HG02588 (cell line): ENCODE measurements at regions not wholly inside any gene's neighbourhood (a gene's known extent, or its start where the extent isn't known, plus 50 kb on each side); places are given as distances from the start of the nearest gene placed in this dataset.

Experiments used
- ATAC-seq: cut with Tn5 transposase; IDR thresholded peaks from one replicate; pipeline ENCODE4 v1.9.1; 2021; ENCODE audit warnings: mild to moderate bottlenecking, moderate library complexity; ENCODE audit not compliant: unreplicated experiment

- no peak for ATAC-seq
Observed at GRCh38 chr2:146158072-146158674, 1638.3 kb upstream of the ZEB2 start.

- no peak for ATAC-seq
Observed at GRCh38 chr2:146147448-146148012, 1627.6 kb upstream of the ZEB2 start.

- no peak for ATAC-seq
Observed at GRCh38 chr2:146143971-146144370, 1624.1 kb upstream of the ZEB2 start.

- ATAC-seq: no peak
Observed at GRCh38 chr2:146138820-146139219, 1618.9 kb upstream of the ZEB2 start.

- no peak for ATAC-seq
Observed at GRCh38 chr2:146135245-146135644, 1615.3 kb upstream of the ZEB2 start.

GRCh38 chr2:146131785-146132184 lies 1611.9 kb upstream of the ZEB2 start:
- no peak for ATAC-seq

- ATAC-seq: no peak
Observed at GRCh38 chr2:146131048-146131447, 1611.1 kb upstream of the ZEB2 start.

- no peak for ATAC-seq
Observed at GRCh38 chr2:146130290-146130689, 1610.4 kb upstream of the ZEB2 start.

GRCh38 chr2:146129231-146129630 lies 1609.3 kb upstream of the ZEB2 start:
- no peak for ATAC-seq

- ATAC-seq: no peak
Observed at GRCh38 chr2:146128216-146128615, 1608.3 kb upstream of the ZEB2 start.

GRCh38 chr2:146125551-146125950 lies 1605.6 kb upstream of the ZEB2 start:
- ATAC-seq: no peak

GRCh38 chr2:146124741-146125140 lies 1604.8 kb upstream of the ZEB2 start:
- ATAC-seq: no peak

- no peak for ATAC-seq
Observed at GRCh38 chr2:146123714-146124113, 1603.8 kb upstream of the ZEB2 start.

- ATAC-seq: no peak
Observed at GRCh38 chr2:146123256-146123655, 1603.3 kb upstream of the ZEB2 start.

GRCh38 chr2:146119586-146119985 lies 1599.7 kb upstream of the ZEB2 start:
- ATAC-seq: no peak

- no peak for ATAC-seq
Observed at GRCh38 chr2:146108993-146109392, 1589.1 kb upstream of the ZEB2 start.

GRCh38 chr2:146094185-146094584 lies 1574.3 kb upstream of the ZEB2 start:
- no peak for ATAC-seq

- ATAC-seq: no peak
Observed at GRCh38 chr2:146081459-146081858, 1561.5 kb upstream of the ZEB2 start.

GRCh38 chr2:146080925-146081324 lies 1561.0 kb upstream of the ZEB2 start:
- ATAC-seq: no peak

- ATAC-seq: no peak
Observed at GRCh38 chr2:146079216-146079615, 1559.3 kb upstream of the ZEB2 start.

- no peak for ATAC-seq
Observed at GRCh38 chr2:146077156-146077555, 1557.2 kb upstream of the ZEB2 start.

GRCh38 chr2:146068051-146068450 lies 1548.1 kb upstream of the ZEB2 start:
- no peak for ATAC-seq

- no peak for ATAC-seq
Observed at GRCh38 chr2:146048141-146048540, 1528.2 kb upstream of the ZEB2 start.
